Breast epithelium (tissue), 3 donors: ENCODE measurements at regions not wholly inside any gene's neighbourhood (a gene's known extent, or its start where the extent isn't known, plus 50 kb on each side); places are given as distances from the start of the nearest gene placed in this dataset.

Experiments
- CTCF ChIP-seq, 3 donors: fragments of 450-650 bp; IDR thresholded peaks; one replicate each; pipeline ENCODE4 v1.5.1; 2016 to 2017; ENCODE audit warnings: antibody characterized with exemption in 3 of 3, mild to moderate bottlenecking in 3 of 3, moderate library complexity in 3 of 3
- POLR2A ChIP-seq: fragments of 450-650 bp; IDR thresholded peaks from one replicate; pipeline ENCODE4 v1.6.1; 2016; ENCODE audit warnings: antibody characterized with exemption, mild to moderate bottlenecking, moderate library complexity
- POLR2AphosphoS5 ChIP-seq, 3 donors: sonication (generic); formaldehyde crosslinking; IDR thresholded peaks; one replicate each; pipeline ENCODE4 v1.6.1; 2017; ENCODE audit warnings: antibody characterized with exemption in 3 of 3

GRCh38 chr6:122289762-122290539 lies 109.5 kb upstream of the HSF2 start:
- TF ChIP-seq CTCF (IDR thresholded peaks at IDR 0.05): no peak
- no peak for TF ChIP-seq POLR2A
- no peak for TF ChIP-seq POLR2AphosphoS5 (IDR thresholded peaks at IDR 0.05)
